ENCODE measurements at regions not wholly inside any gene's neighbourhood (a gene's known extent, or its start where the extent isn't known, plus 50 kb on each side); places are given as distances from the start of the nearest gene placed in this dataset.

DNA sequence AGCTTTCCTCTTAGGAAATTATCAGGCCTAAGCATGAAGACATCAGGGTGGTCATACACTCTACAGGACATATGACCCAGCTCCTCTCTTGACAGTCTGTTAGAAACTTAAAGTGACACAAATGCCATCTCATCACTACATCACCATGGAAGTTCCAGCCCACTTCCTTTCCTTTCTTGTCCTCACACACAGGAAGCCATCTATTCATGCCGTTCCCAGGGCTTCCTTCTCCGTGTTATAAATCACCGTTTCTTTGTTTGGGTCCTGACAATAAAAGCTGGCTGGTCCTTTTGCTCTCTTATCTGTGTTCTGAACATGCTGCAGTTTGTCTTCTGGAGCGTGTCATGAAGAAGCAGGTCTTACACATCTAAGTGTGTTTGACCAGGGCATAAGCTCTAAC is 692.1 kb upstream of the CELF4 start:
- no peaks in the 10 kb centered on the region for H4K20me1 ChIP-seq
- H3K4me1 ChIP-seq: peaks cover 12% of the 10 kb centered on the region
- H3K36me3 ChIP-seq: no peaks in the 10 kb centered on the region
- H3K9me3 ChIP-seq: no peaks in the 10 kb centered on the region
- peak overlapping the region; percentile 56 for H3K4me2 ChIP-seq
- no peak overlapping the region for H3K27ac ChIP-seq
- TF ChIP-seq Cebpa-rat (IDR thresholded peaks at IDR 0.05): no peak
- H3K9ac ChIP-seq: no peak overlapping the region
- H3K4me3 ChIP-seq: no peak overlapping the region
- H3K27me3 ChIP-seq: no peaks in the 10 kb centered on the region

DNA sequence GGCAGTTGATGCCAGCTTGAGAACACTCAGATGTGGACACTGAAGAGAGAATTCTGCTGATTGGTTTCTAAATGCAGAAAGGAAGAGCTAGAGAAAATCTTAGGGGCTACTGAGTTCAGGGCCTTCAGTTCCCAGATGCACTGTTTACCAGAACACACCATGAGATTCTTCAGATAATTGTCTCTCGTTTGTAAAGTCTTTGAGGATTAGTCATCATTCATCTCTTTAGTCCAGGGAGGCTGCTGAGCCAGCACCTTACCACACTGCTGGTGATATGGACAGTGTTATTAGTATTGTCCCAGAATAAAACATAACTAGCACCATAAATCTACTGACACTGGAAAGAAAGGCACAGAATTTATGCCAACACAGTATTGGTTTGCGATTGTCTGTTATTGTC is 690.8 kb upstream of the CELF4 start:
- Histone ChIP-seq H3K9ac (no peak overlapping the region), H3K36me3 (no peaks in the 10 kb centered on the region), H3K4me3 (no peak overlapping the region), H3K4me2 (no peak overlapping the region), H4K20me1 (no peaks in the 10 kb centered on the region), H3K27me3 (no peaks in the 10 kb centered on the region), H3K9me3 (no peaks in the 10 kb centered on the region), H3K27ac (no peak overlapping the region), H3K4me1 (peaks cover 12% of the 10 kb centered on the region)
- no peak for TF ChIP-seq Cebpa-rat (IDR thresholded peaks at IDR 0.05)

DNA sequence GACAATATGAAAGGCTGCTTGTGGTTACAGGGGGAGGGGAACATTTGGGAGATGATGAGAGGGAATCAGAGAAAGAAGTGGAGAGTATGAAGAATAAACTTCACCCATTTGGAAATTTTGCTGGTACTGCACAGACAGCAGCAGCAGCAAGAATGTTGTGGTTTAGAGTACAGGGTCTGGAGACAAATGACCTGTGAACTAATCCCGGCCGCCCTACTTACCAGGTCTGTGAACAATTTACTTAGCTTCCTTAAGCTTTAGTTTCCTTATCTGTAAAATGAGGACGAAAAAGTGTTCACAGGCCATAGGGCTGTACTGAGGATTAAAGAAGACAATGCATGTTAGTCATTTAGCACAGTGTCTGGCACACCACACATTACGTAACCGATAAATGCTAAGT is 685.4 kb upstream of the CELF4 start:
- Histone ChIP-seq H3K27ac (no peak overlapping the region), H4K20me1 (no peaks in the 10 kb centered on the region), H3K4me1 (no peaks in the 10 kb centered on the region), H3K4me3 (no peak overlapping the region), H3K36me3 (no peaks in the 10 kb centered on the region), H3K27me3 (no peaks in the 10 kb centered on the region), H3K9ac (no peak overlapping the region), H3K9me3 (0 out of 2 replicates have a peak, but pooled peaks cover 4% of the 10 kb centered on the region), H3K4me2 (no peak overlapping the region)
- TF ChIP-seq Cebpa-rat (IDR thresholded peaks at IDR 0.05): no peak

DNA sequence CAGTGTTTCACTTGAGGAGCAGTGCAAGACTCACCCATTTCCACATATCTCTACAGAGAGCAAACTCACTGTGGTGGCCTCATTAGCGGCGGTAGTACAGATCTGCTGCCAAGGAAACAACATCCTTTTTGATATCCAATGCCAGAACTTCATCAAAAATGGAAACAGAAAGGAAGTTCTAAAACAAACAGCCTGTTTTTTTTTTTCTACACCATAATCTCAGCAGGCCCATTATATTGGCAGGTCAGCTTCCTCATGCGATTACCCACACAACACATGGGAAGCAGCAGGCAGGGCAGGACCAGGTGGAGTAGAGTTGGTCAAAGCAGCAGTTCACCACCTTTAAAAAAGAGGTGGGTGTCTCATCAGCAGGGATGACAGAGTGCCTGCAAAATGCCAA is 678.9 kb upstream of the CELF4 start:
- H3K4me1 ChIP-seq: no peaks in the 10 kb centered on the region
- H4K20me1 ChIP-seq: no peaks in the 10 kb centered on the region
- H3K4me2 ChIP-seq: no peak overlapping the region
- no peak overlapping the region for H3K9ac ChIP-seq
- no peak overlapping the region for H3K27ac ChIP-seq
- H3K36me3 ChIP-seq: no peaks in the 10 kb centered on the region
- H3K27me3 ChIP-seq: no peaks in the 10 kb centered on the region
- no peak overlapping the region for H3K4me3 ChIP-seq
- 0 out of 2 replicates have a peak, but pooled peaks cover 4% of the 10 kb centered on the region for H3K9me3 ChIP-seq
- no peak for TF ChIP-seq Cebpa-rat (IDR thresholded peaks at IDR 0.05)

DNA sequence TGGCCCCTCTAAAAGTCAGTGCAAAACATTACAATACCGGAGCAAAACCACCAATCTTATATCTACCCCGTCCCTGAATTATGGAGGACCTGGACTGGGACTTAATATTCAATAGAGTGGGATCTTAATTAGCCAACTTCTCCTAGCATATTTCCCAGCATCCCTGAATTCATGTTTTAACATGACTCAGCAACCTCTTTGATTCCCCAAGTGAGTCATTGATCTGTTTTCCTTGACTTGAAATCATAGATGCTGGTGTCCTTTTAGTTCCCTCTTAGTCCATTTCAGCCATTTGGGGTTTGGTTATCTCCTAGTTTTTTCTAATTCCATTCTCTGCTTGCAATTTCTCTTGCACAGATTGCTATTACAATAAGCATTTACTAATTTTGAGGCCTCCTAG is 677.7 kb upstream of the CELF4 start:
- H3K36me3 ChIP-seq: no peaks in the 10 kb centered on the region

DNA sequence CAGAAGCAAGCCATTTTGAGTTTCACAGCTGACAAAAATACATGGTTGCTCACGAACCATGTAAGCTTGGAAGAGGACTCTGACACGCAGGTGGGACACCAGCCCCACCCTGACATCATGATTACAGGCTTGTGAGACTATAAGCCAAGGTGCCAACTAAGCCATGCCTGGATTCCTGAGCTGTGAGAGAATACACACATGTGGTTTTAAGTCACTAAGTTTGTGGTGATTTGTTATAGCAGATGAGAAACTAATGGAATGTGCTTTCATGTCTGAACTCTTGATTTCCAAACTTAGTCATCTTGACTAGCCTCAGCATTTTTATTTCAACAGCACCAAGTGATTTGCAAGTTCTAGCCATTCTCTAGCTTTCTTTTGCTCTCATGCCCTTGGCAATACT is 676.1 kb upstream of the CELF4 start:
- H4K20me1 ChIP-seq: no peaks in the 10 kb centered on the region
- no peaks in the 10 kb centered on the region for H3K36me3 ChIP-seq
- H3K4me2 ChIP-seq: no peak overlapping the region
- no peak overlapping the region for H3K9ac ChIP-seq
- no peaks in the 10 kb centered on the region for H3K4me1 ChIP-seq
- H3K27ac ChIP-seq: no peak overlapping the region
- H3K27me3 ChIP-seq: no peaks in the 10 kb centered on the region
- H3K4me3 ChIP-seq: no peak overlapping the region
- TF ChIP-seq Cebpa-rat (IDR thresholded peaks at IDR 0.05): no peak
- H3K9me3 ChIP-seq: 0 out of 2 replicates have a peak, but pooled peaks cover 4% of the 10 kb centered on the region

More for the DNA sequence above, 677.7 kb upstream of the CELF4 start:
- TF ChIP-seq Cebpa-rat (IDR thresholded peaks at IDR 0.05): no peak
- H3K9me3 ChIP-seq: 0 out of 2 replicates have a peak, but pooled peaks cover 4% of the 10 kb centered on the region
- H3K4me3 ChIP-seq: no peak overlapping the region
- no peaks in the 10 kb centered on the region for H3K27me3 ChIP-seq
- no peaks in the 10 kb centered on the region for H4K20me1 ChIP-seq
- no peak overlapping the region for H3K9ac ChIP-seq
- H3K4me2 ChIP-seq: no peak overlapping the region
- no peaks in the 10 kb centered on the region for H3K4me1 ChIP-seq
- no peak overlapping the region for H3K27ac ChIP-seq

DNA sequence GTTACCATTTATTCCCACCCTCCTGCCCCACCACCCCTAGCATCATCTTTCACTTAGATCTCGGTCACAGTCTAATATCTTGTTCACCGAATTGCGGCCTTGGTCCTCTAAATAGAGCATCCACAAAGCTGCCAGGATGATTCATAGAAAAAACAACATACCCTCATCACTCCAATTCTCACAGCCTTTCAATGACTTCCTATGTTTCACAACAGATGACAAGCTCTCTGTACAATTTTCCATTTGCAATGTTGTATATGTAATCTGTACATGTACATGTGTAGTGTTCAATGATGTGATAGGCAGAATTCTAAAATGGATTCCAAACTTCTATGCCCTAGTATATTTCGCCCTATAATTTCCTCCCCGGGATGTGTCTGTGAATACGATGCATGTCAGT is 675.6 kb upstream of the CELF4 start:
- no peak overlapping the region for H3K9ac ChIP-seq
- H3K36me3 ChIP-seq: no peaks in the 10 kb centered on the region
- H3K4me3 ChIP-seq: no peak overlapping the region
- no peak overlapping the region for H3K4me2 ChIP-seq
- no peak overlapping the region for H3K27ac ChIP-seq
- no peak for TF ChIP-seq Cebpa-rat (IDR thresholded peaks at IDR 0.05)
- no peaks in the 10 kb centered on the region for H4K20me1 ChIP-seq
- 0 out of 2 replicates have a peak, but pooled peaks cover under 1% of the 10 kb centered on the region for H3K9me3 ChIP-seq
- no peaks in the 10 kb centered on the region for H3K27me3 ChIP-seq
- no peaks in the 10 kb centered on the region for H3K4me1 ChIP-seq

DNA sequence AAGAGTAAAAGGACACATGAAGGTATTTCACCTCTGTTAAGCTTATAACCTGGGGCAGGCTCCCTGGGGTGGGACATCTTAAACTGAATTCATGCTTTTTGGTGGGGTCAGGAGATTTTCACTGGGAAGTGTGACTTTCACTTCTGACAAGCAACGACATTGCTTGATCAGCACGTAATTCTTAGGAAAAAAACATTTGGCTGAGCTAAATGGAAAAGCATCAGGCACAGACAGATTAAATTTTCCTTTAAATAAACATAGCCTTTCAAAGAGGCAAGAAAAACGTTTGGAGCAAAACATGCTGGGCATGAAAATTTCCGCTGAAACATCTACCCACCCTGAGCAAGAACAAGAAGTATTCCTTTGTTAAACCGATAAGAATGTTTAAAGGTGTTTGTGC is 674.0 kb upstream of the CELF4 start:
- H3K36me3 ChIP-seq: no peaks in the 10 kb centered on the region
- no peaks in the 10 kb centered on the region for H3K27me3 ChIP-seq
- no peak overlapping the region for H3K9ac ChIP-seq
- no peaks in the 10 kb centered on the region for H3K9me3 ChIP-seq
- no peaks in the 10 kb centered on the region for H4K20me1 ChIP-seq
- no peak overlapping the region for H3K4me2 ChIP-seq
- TF ChIP-seq Cebpa-rat (IDR thresholded peaks at IDR 0.05): no peak
- H3K27ac ChIP-seq: no peak overlapping the region
- H3K4me3 ChIP-seq: no peak overlapping the region
- H3K4me1 ChIP-seq: no peaks in the 10 kb centered on the region

DNA sequence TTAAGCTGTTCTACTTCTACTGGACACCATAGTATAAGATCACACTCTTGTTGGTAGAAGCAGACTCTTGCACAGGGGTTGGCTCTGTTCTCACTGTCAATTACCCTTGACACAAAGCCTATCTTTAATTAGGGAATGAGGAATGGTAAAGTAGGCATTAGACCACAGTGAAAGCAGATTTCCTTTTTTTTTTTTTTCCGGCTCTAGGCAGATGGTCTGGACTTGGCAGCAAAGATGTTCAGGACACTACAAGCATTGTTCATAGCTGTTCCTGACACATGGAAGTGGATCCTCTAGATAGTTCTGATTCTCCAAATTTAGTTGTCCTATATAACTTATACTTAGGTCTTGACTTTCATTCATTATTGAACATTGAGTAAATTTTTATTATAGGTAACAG is 672.2 kb upstream of the CELF4 start:
- Histone ChIP-seq H3K27me3 (no peaks in the 10 kb centered on the region), H4K20me1 (no peaks in the 10 kb centered on the region), H3K27ac (no peak overlapping the region), H3K4me3 (no peak overlapping the region), H3K4me1 (no peaks in the 10 kb centered on the region), H3K4me2 (no peak overlapping the region), H3K36me3 (no peaks in the 10 kb centered on the region), H3K9me3 (no peaks in the 10 kb centered on the region), H3K9ac (no peak overlapping the region)
- TF ChIP-seq Cebpa-rat (IDR thresholded peaks at IDR 0.05): no peak

DNA sequence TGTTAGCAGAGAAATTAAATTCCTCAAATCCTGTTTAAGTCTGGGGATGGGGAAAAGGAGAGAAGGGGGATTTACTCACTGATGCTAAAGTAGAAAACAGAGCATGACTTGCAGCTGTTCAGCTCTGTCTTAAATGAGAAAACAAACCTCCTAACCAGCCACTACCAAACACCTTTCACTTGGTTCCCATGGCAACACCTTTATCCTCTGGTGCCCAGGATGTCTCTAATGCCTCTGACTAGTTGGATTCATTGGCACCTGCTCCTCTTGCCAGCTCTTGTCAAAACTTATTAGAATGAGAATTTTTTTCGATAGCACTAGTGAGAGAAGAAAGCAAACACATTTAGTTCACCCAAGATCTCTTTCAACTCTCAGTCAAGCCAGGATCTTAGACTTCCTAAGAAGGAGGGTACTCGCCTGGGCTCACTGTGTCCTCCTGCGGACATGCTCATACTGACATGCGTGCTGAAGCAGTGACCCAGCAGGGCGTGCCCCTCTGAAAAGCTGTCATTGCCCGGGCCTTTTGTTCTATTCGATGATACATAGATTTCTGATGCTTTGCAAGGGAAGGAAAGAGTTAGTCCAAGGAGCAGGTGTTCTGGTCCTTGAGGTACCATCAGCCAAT is 656.0 kb upstream of the CELF4 start:
- Histone ChIP-seq H3K9ac (no peak overlapping the region), H3K4me3 (no peak overlapping the region), H3K4me2 (no peak overlapping the region), H3K36me3 (no peaks in the 10 kb centered on the region), H3K27ac (no peak overlapping the region), H3K9me3 (no peaks in the 10 kb centered on the region), H3K4me1 (no peaks in the 10 kb centered on the region), H3K27me3 (no peaks in the 10 kb centered on the region), H4K20me1 (no peaks in the 10 kb centered on the region)
- no peak for TF ChIP-seq Cebpa-rat (IDR thresholded peaks at IDR 0.05)

DNA sequence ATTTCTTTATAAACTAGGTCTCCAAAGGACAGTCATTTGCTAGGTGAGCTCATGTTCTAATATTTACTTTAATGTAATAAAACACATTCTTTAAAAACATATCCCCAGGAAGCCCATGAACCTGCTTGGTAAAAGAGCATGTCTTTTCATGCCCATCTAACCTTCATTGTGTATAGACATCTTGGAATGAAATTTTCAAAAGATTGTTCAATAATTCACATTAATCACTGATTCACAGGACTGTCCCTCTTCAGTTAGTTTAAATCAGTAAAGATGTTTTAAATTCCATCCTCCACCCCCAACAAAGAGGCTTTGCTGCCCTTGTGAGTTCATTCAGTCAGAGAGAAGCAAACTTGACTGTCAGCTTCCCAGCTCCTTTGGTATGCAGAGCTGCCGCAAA is 633.4 kb upstream of the CELF4 start:
- TF ChIP-seq Cebpa-rat (IDR thresholded peaks at IDR 0.05): no peak
- no peaks in the 10 kb centered on the region for H3K4me1 ChIP-seq
- no peaks in the 10 kb centered on the region for H3K36me3 ChIP-seq
- no peak overlapping the region for H3K27ac ChIP-seq
- no peak overlapping the region for H3K4me3 ChIP-seq
- no peaks in the 10 kb centered on the region for H3K9me3 ChIP-seq
- H3K4me2 ChIP-seq: no peak overlapping the region
- no peak overlapping the region for H3K9ac ChIP-seq
- H3K27me3 ChIP-seq: no peaks in the 10 kb centered on the region
- no peaks in the 10 kb centered on the region for H4K20me1 ChIP-seq
